NCI-H2227 treated with DMSO at 0.1 percent for 48 hours (cell line): ENCODE measurements at regions not wholly inside any gene's neighbourhood (a gene's known extent, or its start where the extent isn't known, plus 50 kb on each side); places are given as distances from the start of the nearest gene placed in this dataset.
"Not testable (repeated sequence)": the region's sequence is repeated elsewhere in the genome, so short reads cannot be mapped to it uniquely, and the experiment has no call there.

Experiments
- DNase-seq: peaks from one replicate; lab custom pipeline; 2025; lab: John Stamatoyannopoulos, UW

GRCh38 chr7:3138206-3138605 lies 94.5 kb upstream of the CARD11 start:
- no peak for DNase-seq

GRCh38 chr7:3138997-3139396 lies 95.3 kb upstream of the CARD11 start:
- no peak for DNase-seq

GRCh38 chr7:3140834-3141233 lies 97.2 kb upstream of the CARD11 start:
- DNase-seq, result no peak

GRCh38 chr7:3141326-3141725 lies 97.7 kb upstream of the CARD11 start:
- no peak for DNase-seq

GRCh38 chr7:3143869-3144775 lies 100.5 kb upstream of the CARD11 start:
- no peak for DNase-seq

GRCh38 chr7:3144776-3145125 lies 101.1 kb upstream of the CARD11 start:
- not testable (repeated sequence) for DNase-seq

- DNase-seq, result no peak
These were observed 103.0 kb upstream of the CARD11 start for GRCh38 chr7:3146571-3147226.

GRCh38 chr7:3148471-3148870 lies 104.8 kb upstream of the CARD11 start:
- not testable (repeated sequence) for DNase-seq

- no peak for DNase-seq
These were observed 105.7 kb upstream of the CARD11 start for GRCh38 chr7:3149231-3149995.

- DNase-seq, result no peak
These were observed 106.4 kb upstream of the CARD11 start for GRCh38 chr7:3150027-3150426.

GRCh38 chr7:3151784-3152183 lies 108.1 kb upstream of the CARD11 start:
- DNase-seq, result no peak

GRCh38 chr7:3152714-3153113 lies 109.0 kb upstream of the CARD11 start:
- DNase-seq, result no peak

- DNase-seq, result no peak
These were observed 109.5 kb upstream of the CARD11 start for GRCh38 chr7:3153118-3153517.

- DNase-seq, result no peak
These were observed 110.7 kb upstream of the CARD11 start for GRCh38 chr7:3154317-3154716.

GRCh38 chr7:3154881-3155494 lies 111.3 kb upstream of the CARD11 start:
- DNase-seq, result no peak

GRCh38 chr7:3156508-3156907 lies 112.8 kb upstream of the CARD11 start:
- no peak for DNase-seq

- no peak for DNase-seq
These were observed 114.1 kb upstream of the CARD11 start for GRCh38 chr7:3157566-3158287.

- no peak for DNase-seq
These were observed 114.7 kb upstream of the CARD11 start for GRCh38 chr7:3158341-3158760.

- no peak for DNase-seq
These were observed 115.4 kb upstream of the CARD11 start for GRCh38 chr7:3159039-3159438.

GRCh38 chr7:3159445-3159844 lies 115.8 kb upstream of the CARD11 start:
- no peak for DNase-seq

GRCh38 chr7:3159926-3160325 lies 116.3 kb upstream of the CARD11 start:
- not testable (repeated sequence) for DNase-seq

- DNase-seq, result no peak
These were observed 118.6 kb upstream of the CARD11 start for GRCh38 chr7:3162289-3162688.
